Ovary (tissue), 3 donors: ENCODE measurements at regions not wholly inside any gene's neighbourhood (a gene's known extent, or its start where the extent isn't known, plus 50 kb on each side); places are given as distances from the start of the nearest gene placed in this dataset.

Experiments
- CTCF ChIP-seq, 3 donors: fragments of 450-650 bp in 2 of 3; fragments of 200-600 bp in 1 of 3; IDR thresholded peaks; one replicate each; pipeline versions ENCODE4 v1.5.1 to v1.8.0; 2016 to 2022; ENCODE audit warnings: antibody characterized with exemption in 3 of 3, mild to moderate bottlenecking in 1 of 3
- POLR2A ChIP-seq: fragments of 450-650 bp; IDR thresholded peaks from one replicate; pipeline ENCODE4 v1.6.1; 2017; ENCODE audit warnings: antibody characterized with exemption, mild to moderate bottlenecking, moderate library complexity
- donor health status: DM: no; HTN: no; CAD: no.

DNA sequence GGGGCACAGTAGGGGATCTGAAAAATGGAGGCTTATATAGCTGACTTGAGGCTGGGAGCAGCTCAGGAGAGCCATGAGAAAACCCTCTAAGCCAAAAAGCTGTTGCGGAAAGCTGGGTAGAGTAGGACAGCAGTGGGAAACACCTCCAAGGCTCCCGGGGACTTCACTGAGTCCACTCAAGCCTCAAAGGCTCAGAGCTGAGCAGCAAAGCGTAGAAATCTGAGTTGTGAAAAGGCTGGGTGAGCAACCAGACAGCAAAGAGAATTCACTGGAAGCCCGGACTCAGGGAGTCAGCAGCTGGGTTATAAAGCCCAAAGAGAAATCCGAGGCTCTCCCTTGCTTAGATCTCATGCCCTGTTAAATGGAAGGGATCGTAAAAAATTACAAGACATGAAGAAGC, 905.0 kb downstream of the EFNB2 start:
- TF ChIP-seq CTCF (IDR thresholded peaks at IDR 0.05) (no peak), POLR2A (no peak)
